GM18867 (cell line): ENCODE measurements at regions not wholly inside any gene's neighbourhood (a gene's known extent, or its start where the extent isn't known, plus 50 kb on each side); places are given as distances from the start of the nearest gene placed in this dataset.
"Not testable (repeated sequence)": the region's sequence is repeated elsewhere in the genome, so short reads cannot be mapped to it uniquely, and the experiment has no call there.

Source experiments
- ATAC-seq: cut with Tn5 transposase; IDR thresholded peaks from one replicate; pipeline ENCODE4 v1.9.1; 2021; ENCODE audit warnings: mild to moderate bottlenecking, moderate library complexity; ENCODE audit not compliant: unreplicated experiment

GRCh38 chr5:166679331-166679730 is 1612.1 kb upstream of the WWC1 start:
- ATAC-seq, result no peak

- no peak for ATAC-seq
Measured at GRCh38 chr5:166695326-166695725, 1596.1 kb upstream of the WWC1 start.

GRCh38 chr5:166708291-166708690 is 1583.2 kb upstream of the WWC1 start:
- ATAC-seq, result no peak

GRCh38 chr5:166709691-166710090 is 1581.8 kb upstream of the WWC1 start:
- no peak for ATAC-seq

GRCh38 chr5:166710271-166710670 is 1581.2 kb upstream of the WWC1 start:
- ATAC-seq, result no peak

GRCh38 chr5:166712447-166713185 is 1578.8 kb upstream of the WWC1 start:
- ATAC-seq, result no peak

GRCh38 chr5:166713295-166713694 is 1578.2 kb upstream of the WWC1 start:
- no peak for ATAC-seq

- no peak for ATAC-seq
Measured at GRCh38 chr5:166716856-166717492, 1574.5 kb upstream of the WWC1 start.

- ATAC-seq, result no peak
Measured at GRCh38 chr5:166719991-166720390, 1571.5 kb upstream of the WWC1 start.

- ATAC-seq, result no peak
Measured at GRCh38 chr5:166722939-166723338, 1568.5 kb upstream of the WWC1 start.

GRCh38 chr5:166724284-166724683 is 1567.2 kb upstream of the WWC1 start:
- ATAC-seq, result no peak

GRCh38 chr5:166725593-166725992 is 1565.9 kb upstream of the WWC1 start:
- ATAC-seq, result no peak

GRCh38 chr5:166726406-166726805 is 1565.0 kb upstream of the WWC1 start:
- no peak for ATAC-seq

- not testable (repeated sequence) for ATAC-seq
Measured at GRCh38 chr5:166742951-166743350, 1548.5 kb upstream of the WWC1 start.

- no peak for ATAC-seq
Measured at GRCh38 chr5:166746506-166746905, 1544.9 kb upstream of the WWC1 start.

GRCh38 chr5:166750376-166750775 is 1541.1 kb upstream of the WWC1 start:
- no peak for ATAC-seq

GRCh38 chr5:166758151-166758550 is 1533.3 kb upstream of the WWC1 start:
- ATAC-seq, result no peak

GRCh38 chr5:166767858-166768257 is 1523.6 kb upstream of the WWC1 start:
- no peak for ATAC-seq

- no peak for ATAC-seq
Measured at GRCh38 chr5:166768536-166768935, 1522.9 kb upstream of the WWC1 start.

GRCh38 chr5:166772770-166773169 is 1518.7 kb upstream of the WWC1 start:
- no peak for ATAC-seq

GRCh38 chr5:166781737-166782136 is 1509.7 kb upstream of the WWC1 start:
- no peak for ATAC-seq

- no peak for ATAC-seq
Measured at GRCh38 chr5:166784545-166785078, 1506.8 kb upstream of the WWC1 start.
